Adrenal gland (tissue), 9 donors: ENCODE measurements at regions not wholly inside any gene's neighbourhood (a gene's known extent, or its start where the extent isn't known, plus 50 kb on each side); places are given as distances from the start of the nearest gene placed in this dataset.
"Not testable (repeated sequence)": the region's sequence is repeated elsewhere in the genome, so short reads cannot be mapped to it uniquely, and the experiment has no call there.

ENCODE experiments used
- DNase-seq, 7 donors: peaks; one replicate each; pipeline ENCODE4 v3.0.0-alpha.2; 2019 to 2020
- H3K27ac ChIP-seq, 5 donors: fragments of 200-600 bp; sonication (generic) in 4 of 5; 1 replicate in 3 of 5; 2 replicates in 2 of 5; pipeline versions ENCODE4 v1.5.1 to v1.8.0; 2016 to 2020; ENCODE audit warnings: mild to moderate bottlenecking in 1 of 5
- H3K27me3 ChIP-seq: fragments of 200-600 bp; 2 replicates; pipeline ENCODE4 v1.8.0; 2021
- H3K36me3 ChIP-seq, 2 donors: fragments of 200-600 bp; replicated peaks in 1 of 2; 1 replicate in 1 of 2; 2 replicates in 1 of 2; pipeline versions ENCODE4 v1.5.1 to v1.8.0; 2018 to 2022
- H3K4me1 ChIP-seq, 2 donors: fragments of 200-600 bp; replicated peaks in 1 of 2; 1 replicate in 1 of 2; 2 replicates in 1 of 2; pipeline versions ENCODE4 v1.5.1 to v1.8.0; 2018 to 2021
- H3K4me3 ChIP-seq, 4 donors: fragments of 200-600 bp; sonication (generic) in 3 of 4; one replicate each; pipeline ENCODE4 v1.5.1; 2016 to 2018
- H3K9me3 ChIP-seq, 3 donors: fragments of 200-600 bp; sonication (generic) in 1 of 3; replicated peaks in 1 of 3; 1 replicate in 2 of 3; 2 replicates in 1 of 3; pipeline versions ENCODE4 v1.5.1 to v1.8.0; 2016 to 2021
- CTCF ChIP-seq, 6 experiments: fragments of 450-650 bp in 4 of 6; fragments of 200-600 bp in 2 of 6; sonication (generic) in 1 of 6; IDR thresholded peaks; 1 replicate in 5 of 6; 2 replicates in 1 of 6; pipeline versions ENCODE4 v1.5.1 to v1.8.0; 2016 to 2021; ENCODE audit warnings: antibody characterized with exemption in 6 of 6, mild to moderate bottlenecking in 2 of 6, moderate library complexity in 1 of 6
- POLR2A ChIP-seq, 2 donors: fragments of 450-650 bp; IDR thresholded peaks; one replicate each; pipeline ENCODE4 v1.6.1; 2017; ENCODE audit warnings: antibody characterized with exemption in 2 of 2, mild to moderate bottlenecking in 2 of 2, moderate library complexity in 1 of 2
- WGBS, 4 donors: extraction: QIAGEN DNeasy Blood & Tissue Kit in 2 of 4; methylation state at CpG; one replicate each; pipeline versions ENCODE4 v1.1.5 to v1.1.7; 2013 to 2017; 5-methylcytosine and 5-hydroxymethylcytosine counted together
- intact Hi-C, 2 donors: fragments of 100-400 bp; cut with DNase I; formaldehyde crosslinking; loops; one replicate each; pipeline versions ENCODE4 v1.14.1 to v1.15.0; 2022 to 2023
- donor health status: healthy with polysubstance abuse.
- donor health status: Bipolar disorder and iron deficiency.
- donor health status: DM: yes; HTN: yes; CAD: no.
- donor health status: DM: no; HTN: no; CAD: no.
- donor health status: DM: no; HTN: no; CAD: no.

GRCh38 chr10:21285742-21286331 is 239.6 kb downstream of the SKIDA1 start:
- 55 to 65% (median 61%) methylated on average over 4 of the region's 4 CpGs for WGBS, 4 donors
- intact Hi-C loops, result loop anchor here in 1 of 2 donors (10.0 kb wide), 1 partner anchor 89 kb away; no protein-coding TSS in a partner anchor
- Histone ChIP-seq H3K27ac (peak overlapping the region in 3 of 5 donors; percentile 19 to 61 (median 39)), H3K36me3 (no peaks in the 10 kb centered on the region), H3K4me3 (no peak overlapping the region), H3K9me3 (no peaks in the 10 kb centered on the region), H3K27me3 (no peaks in the 10 kb centered on the region), H3K4me1 (peaks cover 0 to 7% of the 10 kb centered on the region in 2 donors)
- peak in 4 of 7 donors; percentile 28 to 61 (median 42) for DNase-seq
- TF ChIP-seq CTCF (IDR thresholded peaks at IDR 0.05), result no peak
- TF ChIP-seq POLR2A (IDR thresholded peaks at IDR 0.05), result no peak

- intact Hi-C loops, result loop anchor here in 1 of 2 donors (10.0 kb wide), 1 partner anchor 90 kb away; no protein-coding TSS in a partner anchor
These were observed 240.3 kb downstream of the SKIDA1 start for GRCh38 chr10:21285207-21285606.

GRCh38 chr10:21284301-21284700 is 241.2 kb downstream of the SKIDA1 start:
- Histone ChIP-seq H3K27ac (no peak overlapping the region), H3K4me1 (peaks cover 0 to 7% of the 10 kb centered on the region in 2 donors), H3K9me3 (no peaks in the 10 kb centered on the region), H3K4me3 (no peak overlapping the region), H3K27me3 (no peaks in the 10 kb centered on the region), H3K36me3 (no peaks in the 10 kb centered on the region)
- no peak for TF ChIP-seq POLR2A (IDR thresholded peaks at IDR 0.05)
- TF ChIP-seq CTCF (IDR thresholded peaks at IDR 0.05), result no peak
- 89 to 95% (median 92%) methylated on average over 2 of the region's 2 CpGs for WGBS, 4 donors
- DNase-seq, result no peak
- intact Hi-C loops, result loop anchor here (5.0 to 10.0 kb wide), 2 partner anchors 90 to 208 kb away; no protein-coding TSS in a partner anchor

More at GRCh38 chr10:21285207-21285606, 240.3 kb downstream of the SKIDA1 start:
- Histone ChIP-seq H3K36me3 (no peaks in the 10 kb centered on the region), H3K9me3 (no peaks in the 10 kb centered on the region), H3K27me3 (no peaks in the 10 kb centered on the region), H3K4me1 (peaks cover 0 to 7% of the 10 kb centered on the region in 2 donors), H3K27ac (peak overlapping the region in 3 of 5 donors; percentile 19 to 61 (median 39)), H3K4me3 (no peak overlapping the region)
- no peak for TF ChIP-seq CTCF (IDR thresholded peaks at IDR 0.05)
- TF ChIP-seq POLR2A (IDR thresholded peaks at IDR 0.05), result no peak
- no peak for DNase-seq
- WGBS, 4 donors, result 75 to 78% (median 77%) methylated on average over 4 of the region's 4 CpGs

GRCh38 chr10:21283053-21283452 is 242.4 kb downstream of the SKIDA1 start:
- peaks cover 0 to 11% of the 10 kb centered on the region in 2 donors for H3K4me1 ChIP-seq
- not testable (repeated sequence) for H3K9me3 ChIP-seq, H3K36me3 ChIP-seq, H3K4me3 ChIP-seq, DNase-seq, H3K27ac ChIP-seq, H3K27me3 ChIP-seq
- WGBS, 4 donors, result 84 to 94% (median 90%) methylated on average over 6 of the region's 6 CpGs
- intact Hi-C loops, result loop anchor here (5.0 to 10.0 kb wide), 2 partner anchors 92 to 209 kb away; no protein-coding TSS in a partner anchor
